SK-N-MC (cell line): ENCODE measurements at regions not wholly inside any gene's neighbourhood (a gene's known extent, or its start where the extent isn't known, plus 50 kb on each side); places are given as distances from the start of the nearest gene placed in this dataset.

Experiments
- DNase-seq: peaks from one replicate; pipeline ENCODE4 v3.0.0-alpha.2; 2011; ENCODE audit warnings: low read depth, low spot score
- H3K27ac ChIP-seq: fragments of 200-600 bp; sonication (generic); 2 replicates; pipeline ENCODE4 v1.5.1; 2016; ENCODE audit warnings: mixed run types
- H3K36me3 ChIP-seq: fragments of 200-600 bp; sonication (generic); 2 replicates; pipeline ENCODE4 v1.6.1; 2017; ENCODE audit warnings: antibody characterized with exemption, low read length, mixed read lengths; ENCODE audit not compliant: insufficient read depth
- H3K4me3 ChIP-seq: fragments of 200-600 bp; sonication (generic); 2 replicates; pipeline ENCODE4 v1.5.1; 2016
- H3K9ac ChIP-seq: fragments of 200-600 bp; sonication (generic); 2 replicates; pipeline ENCODE4 v1.8.0; 2017; ENCODE audit warnings: mixed run types, mixed read lengths; ENCODE audit not compliant: insufficient read length
- H3K9me3 ChIP-seq: fragments of 200-600 bp; sonication (generic); 2 replicates; pipeline ENCODE4 v1.6.1; 2017; ENCODE audit warnings: low read depth, mild to moderate bottlenecking, antibody characterized with exemption, low read length, moderate library complexity, mixed read lengths
- EZH2 ChIP-seq: fragments of 200-600 bp; sonication (generic); IDR thresholded peaks from one replicate; pipeline ENCODE4 v1.6.1; 2017; ENCODE audit warnings: antibody characterized with exemption
- FOXP2 ChIP-seq: optimal IDR thresholded peaks from 2 replicates; pipeline ENCODE3; 2011; ENCODE audit warnings: mild to moderate bottlenecking, moderate library complexity; ENCODE audit not compliant: insufficient read depth; ENCODE audit errors: extremely low read length, control extremely low read depth
- POLR2AphosphoS5 ChIP-seq: IDR thresholded peaks from 2 replicates; pipeline ENCODE4 v1.6.1; 2012; ENCODE audit warnings: mild to moderate bottlenecking, low read depth, low read length, borderline replicate concordance

DNA sequence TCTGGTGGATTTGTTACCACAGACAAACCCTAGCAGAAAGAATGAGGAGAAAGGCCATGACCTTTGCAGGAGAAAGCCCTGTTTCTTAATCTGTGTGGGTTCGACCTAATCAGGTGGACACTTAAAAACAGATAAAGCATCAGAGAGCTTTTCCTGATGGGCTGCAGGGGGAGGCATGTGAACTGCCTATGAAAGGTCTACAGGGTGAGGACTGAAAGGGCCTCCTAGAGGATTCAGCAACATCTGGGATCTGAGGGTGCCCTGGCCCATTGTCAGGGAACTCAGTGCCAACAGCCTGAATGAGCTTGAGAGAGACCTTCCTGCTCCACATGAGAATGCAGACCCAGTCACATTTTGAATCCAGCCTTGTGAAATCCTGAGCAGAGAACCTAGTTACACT is 178.8 kb upstream of the DDHD1 start:
- Histone ChIP-seq H3K9me3 (no peaks in the 10 kb centered on the region), H3K36me3 (no peaks in the 10 kb centered on the region), H3K4me3 (no peak overlapping the region), H3K9ac (no peak overlapping the region), H3K27ac (no peak overlapping the region)
- TF ChIP-seq EZH2, result no peak
- TF ChIP-seq POLR2AphosphoS5, result no peak
- no peak for DNase-seq

DNA sequence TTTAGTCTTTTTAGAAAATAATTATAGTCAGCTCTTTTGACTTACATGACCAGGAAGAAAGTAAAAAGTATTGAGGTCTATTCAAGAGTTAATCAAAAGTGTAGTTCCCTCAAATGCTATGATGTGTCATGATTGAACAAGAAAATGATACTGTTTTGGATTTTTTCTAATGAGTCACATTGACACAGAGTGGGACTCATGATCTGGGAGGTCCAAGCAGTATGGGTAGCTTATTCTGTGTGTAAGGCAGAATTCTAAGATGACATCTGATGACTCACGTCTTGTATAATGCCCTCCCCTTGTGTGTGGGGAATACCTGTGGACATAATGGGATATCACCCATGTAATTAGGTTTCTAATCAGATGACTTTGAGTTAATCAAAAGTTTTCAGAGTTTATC is 178.1 kb upstream of the DDHD1 start:
- TF ChIP-seq POLR2AphosphoS5, result no peak
- TF ChIP-seq EZH2, result no peak
- TF ChIP-seq FOXP2, result no peak
- Histone ChIP-seq H3K4me3 (no peak overlapping the region), H3K9me3 (no peaks in the 10 kb centered on the region), H3K9ac (no peak overlapping the region), H3K36me3 (no peaks in the 10 kb centered on the region), H3K27ac (no peak overlapping the region)
- DNase-seq, result no peak

DNA sequence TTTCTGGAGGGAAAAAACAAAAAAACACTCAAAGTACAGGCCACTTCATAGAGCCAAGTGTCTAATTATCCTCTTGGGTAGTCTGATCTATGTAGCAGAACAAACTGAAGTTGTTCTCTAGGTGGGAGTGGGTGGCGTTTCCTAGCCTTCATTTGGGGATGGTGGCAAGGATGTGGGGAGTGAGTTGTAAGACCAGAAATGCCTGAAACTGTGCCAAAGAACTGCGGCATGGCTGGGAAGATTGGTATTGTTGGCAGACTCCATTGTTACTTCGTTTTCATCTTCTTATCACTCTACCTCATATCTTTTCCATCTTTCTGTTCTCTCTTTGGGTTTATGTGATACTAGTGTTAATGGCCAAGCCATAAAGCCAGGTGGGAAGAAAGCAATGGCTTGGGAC is 177.3 kb upstream of the DDHD1 start:
- H3K4me3 ChIP-seq, result no peak overlapping the region
- no peaks in the 10 kb centered on the region for H3K36me3 ChIP-seq
- no peak overlapping the region for H3K27ac ChIP-seq
- TF ChIP-seq EZH2, result no peak
- TF ChIP-seq FOXP2, result no peak
- no peak for DNase-seq
- H3K9ac ChIP-seq, result no peak overlapping the region
- no peaks in the 10 kb centered on the region for H3K9me3 ChIP-seq

GRCh38 chr14:53328841-53329240 is 175.7 kb upstream of the DDHD1 start:
- Histone ChIP-seq H3K4me3 (no peak overlapping the region), H3K27ac (no peak overlapping the region), H3K9me3 (no peaks in the 10 kb centered on the region), H3K9ac (no peak overlapping the region), H3K36me3 (no peaks in the 10 kb centered on the region)
- TF ChIP-seq FOXP2, result no peak
- no peak for TF ChIP-seq EZH2
- no peak for TF ChIP-seq POLR2AphosphoS5
- no peak for DNase-seq

- no peak for DNase-seq
- Histone ChIP-seq H3K9ac (no peak overlapping the region), H3K27ac (no peak overlapping the region), H3K4me3 (no peak overlapping the region), H3K36me3 (no peaks in the 10 kb centered on the region), H3K9me3 (no peaks in the 10 kb centered on the region)
- TF ChIP-seq FOXP2, result no peak
- no peak for TF ChIP-seq POLR2AphosphoS5
- no peak for TF ChIP-seq EZH2
Measured at GRCh38 chr14:53327716-53328115, 174.6 kb upstream of the DDHD1 start.

DNA sequence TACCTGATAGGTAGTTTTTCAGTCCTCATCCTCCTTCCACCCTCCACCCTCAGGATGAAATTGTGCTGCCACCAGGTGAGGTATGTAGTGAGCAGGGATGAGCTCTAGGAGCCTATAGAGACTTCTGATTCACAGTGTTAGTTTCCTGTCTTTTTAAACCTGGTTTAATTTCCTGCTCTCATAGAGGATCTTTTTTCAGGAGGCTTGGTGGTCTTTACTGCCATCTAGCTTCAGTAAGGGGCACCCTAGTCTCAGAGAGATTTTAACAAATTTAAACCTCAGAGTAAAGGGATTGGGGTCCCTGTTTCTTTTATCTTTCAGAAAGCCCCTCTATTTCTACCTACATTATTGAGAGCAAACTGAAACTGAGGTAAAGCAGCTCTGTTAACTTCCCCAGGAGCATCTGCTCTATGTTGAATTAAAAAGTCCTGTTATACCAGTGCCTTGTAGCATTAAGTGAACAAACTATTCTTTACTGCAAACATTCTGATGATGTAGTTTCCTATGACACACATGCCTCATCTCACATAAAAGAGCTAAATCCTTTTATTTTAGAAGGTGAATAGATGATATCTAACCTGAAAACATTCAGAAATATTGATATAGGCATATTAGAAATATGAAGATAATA is 172.2 kb upstream of the DDHD1 start:
- no peak for DNase-seq
- Histone ChIP-seq H3K36me3 (no peaks in the 10 kb centered on the region), H3K4me3 (no peak overlapping the region), H3K9me3 (no peaks in the 10 kb centered on the region), H3K9ac (no peak overlapping the region), H3K27ac (no peak overlapping the region)
- TF ChIP-seq FOXP2, result no peak
- no peak for TF ChIP-seq EZH2
- no peak for TF ChIP-seq POLR2AphosphoS5

- DNase-seq, result no peak
- H3K27ac ChIP-seq, result no peak overlapping the region
- no peaks in the 10 kb centered on the region for H3K9me3 ChIP-seq
- H3K9ac ChIP-seq, result no peak overlapping the region
- no peak for TF ChIP-seq EZH2
- TF ChIP-seq FOXP2, result no peak
- no peak overlapping the region for H3K4me3 ChIP-seq
- no peaks in the 10 kb centered on the region for H3K36me3 ChIP-seq
Measured at GRCh38 chr14:53316504-53316903, 163.4 kb upstream of the DDHD1 start.

- Histone ChIP-seq H3K27ac (no peak overlapping the region), H3K9me3 (no peaks in the 10 kb centered on the region), H3K9ac (no peak overlapping the region), H3K4me3 (no peak overlapping the region), H3K36me3 (no peaks in the 10 kb centered on the region)
- no peak for TF ChIP-seq EZH2
- DNase-seq, result no peak
Measured at GRCh38 chr14:53310412-53310811, 157.3 kb upstream of the DDHD1 start.

DNA sequence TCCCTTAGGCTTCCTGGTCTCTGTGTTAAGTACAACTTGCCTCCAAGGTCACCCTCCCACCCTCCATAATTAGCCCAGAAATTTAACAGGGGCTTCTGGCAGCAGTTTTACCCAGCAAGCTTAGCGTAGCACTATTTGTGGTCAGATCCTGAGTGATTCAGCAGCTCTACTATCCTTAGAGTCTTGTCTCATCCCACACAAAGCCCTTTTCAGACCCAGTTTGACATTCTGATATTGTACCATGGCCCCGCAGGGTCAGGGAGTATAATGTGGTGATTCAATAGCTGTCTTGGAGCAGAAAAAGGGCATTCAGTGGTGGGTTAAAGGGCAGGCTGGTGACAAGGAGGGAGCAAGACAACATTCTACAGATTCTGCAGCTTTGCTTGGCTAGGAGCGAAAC is 153.8 kb upstream of the DDHD1 start:
- DNase-seq, result no peak
- Histone ChIP-seq H3K4me3 (peak overlapping the region; percentile 76; the same call in 1 of the 2 replicates), H3K9me3 (no peaks in the 10 kb centered on the region), H3K9ac (no peak overlapping the region), H3K27ac (no peak overlapping the region), H3K36me3 (no peaks in the 10 kb centered on the region)
- TF ChIP-seq POLR2AphosphoS5 (no peak), EZH2 (no peak), FOXP2 (no peak)
